Stimulated activated CD4-positive, alpha-beta T cell treated with anti-CD3 and anti-CD28 coated beads, Interleukin-15, amount 100 ng/mL, for 1 hour (primary cell): ENCODE measurements at regions not wholly inside any gene's neighbourhood (a gene's known extent, or its start where the extent isn't known, plus 50 kb on each side); places are given as distances from the start of the nearest gene placed in this dataset.

Experiments used
- DNase-seq, 2 donors: peaks; one replicate each; pipeline ENCODE4 v3.0.0-alpha.2; 2020; ENCODE audit warnings: low read depth in 1 of 2, low spot score in 1 of 2

- DNase-seq = no peak
Measured at GRCh38 chr20:22243067-22243466, 341.3 kb downstream of the FOXA2 start.

- DNase-seq = no peak
Measured at GRCh38 chr20:22241609-22242008, 342.8 kb downstream of the FOXA2 start.

- DNase-seq = no peak
Measured at GRCh38 chr20:22232923-22233322, 351.4 kb downstream of the FOXA2 start.

GRCh38 chr20:22232473-22232872 lies 351.9 kb downstream of the FOXA2 start:
- no peak for DNase-seq

GRCh38 chr20:22226849-22227700 lies 357.3 kb downstream of the FOXA2 start:
- DNase-seq = no peak

- DNase-seq = no peak
Measured at GRCh38 chr20:22223236-22223635, 361.1 kb downstream of the FOXA2 start.

GRCh38 chr20:22217712-22218352 lies 366.5 kb downstream of the FOXA2 start:
- no peak for DNase-seq

- no peak for DNase-seq
Measured at GRCh38 chr20:22216984-22217383, 367.4 kb downstream of the FOXA2 start.

GRCh38 chr20:22214296-22214695 lies 370.1 kb downstream of the FOXA2 start:
- DNase-seq = no peak

GRCh38 chr20:22213271-22213670 lies 371.1 kb downstream of the FOXA2 start:
- no peak for DNase-seq

GRCh38 chr20:22207280-22207679 lies 377.1 kb downstream of the FOXA2 start:
- DNase-seq = no peak

GRCh38 chr20:22204801-22205200 lies 379.6 kb downstream of the FOXA2 start:
- DNase-seq = no peak

GRCh38 chr20:22182148-22182547 lies 402.2 kb downstream of the FOXA2 start:
- DNase-seq = no peak

GRCh38 chr20:22180244-22180643 lies 404.1 kb downstream of the FOXA2 start:
- DNase-seq = no peak

GRCh38 chr20:22160101-22160652 lies 424.2 kb downstream of the FOXA2 start:
- DNase-seq = no peak

GRCh38 chr20:22159276-22159675 lies 425.1 kb downstream of the FOXA2 start:
- no peak for DNase-seq

- no peak for DNase-seq
Measured at GRCh38 chr20:22127587-22127986, 422.1 kb downstream of the PAX1 start.

- DNase-seq = no peak
Measured at GRCh38 chr20:22106308-22106938, 401.0 kb downstream of the PAX1 start.

GRCh38 chr20:22101606-22102005 lies 396.1 kb downstream of the PAX1 start:
- DNase-seq = no peak

GRCh38 chr20:22100686-22101085 lies 395.2 kb downstream of the PAX1 start:
- DNase-seq = no peak

GRCh38 chr20:22099348-22099747 lies 393.9 kb downstream of the PAX1 start:
- DNase-seq = no peak

GRCh38 chr20:22098511-22098910 lies 393.0 kb downstream of the PAX1 start:
- no peak for DNase-seq
